Liver (tissue), 6 donors: ENCODE measurements at regions not wholly inside any gene's neighbourhood (a gene's known extent, or its start where the extent isn't known, plus 50 kb on each side); places are given as distances from the start of the nearest gene placed in this dataset.

Experiments
- DNase-seq: peaks from one replicate; pipeline ENCODE4 v3.0.0-alpha.2; 2017; ENCODE audit warnings: low spot score
- H3K27ac ChIP-seq, 2 donors: one replicate each; pipeline ENCODE4 v1.7.0; 2013; ENCODE audit warnings: inconsistent platforms in 2 of 2, low read length in 2 of 2, control low read depth in 1 of 2, low read depth in 1 of 2, mild to moderate bottlenecking in 1 of 2
- H3K27me3 ChIP-seq, 4 donors: one replicate each; pipeline versions ENCODE4 v1.6.1 to v1.7.0; 2013; ENCODE audit warnings: low read length in 3 of 4, inconsistent platforms in 1 of 4, mild to moderate bottlenecking in 1 of 4, moderate library complexity in 1 of 4; ENCODE audit not compliant: control insufficient read depth in 4 of 4, insufficient read depth in 4 of 4
- H3K36me3 ChIP-seq, 4 donors: one replicate each; pipeline versions ENCODE4 v1.6.1 to v1.7.0; 2013; ENCODE audit warnings: low read length in 3 of 4, mild to moderate bottlenecking in 3 of 4, low read depth in 1 of 4, moderate library complexity in 1 of 4; ENCODE audit not compliant: control insufficient read depth in 4 of 4, insufficient read depth in 3 of 4
- H3K4me1 ChIP-seq, 4 donors: one replicate each; pipeline versions ENCODE4 v1.6.1 to v1.7.0; 2013; ENCODE audit warnings: low read length in 3 of 4, mild to moderate bottlenecking in 3 of 4, moderate library complexity in 1 of 4; ENCODE audit not compliant: control insufficient read depth in 4 of 4, insufficient read depth in 4 of 4
- H3K4me3 ChIP-seq, 3 donors: one replicate each; pipeline versions ENCODE4 v1.6.1 to v1.7.0; 2013; ENCODE audit warnings: low read length in 3 of 3, control low read depth in 1 of 3, low read depth in 1 of 3, mild to moderate bottlenecking in 1 of 3
- H3K9ac ChIP-seq, 2 donors: one replicate each; pipeline ENCODE4 v1.7.0; 2013; ENCODE audit warnings: low read length in 2 of 2, mild to moderate bottlenecking in 2 of 2, moderate library complexity in 2 of 2, control low read depth in 1 of 2, low read depth in 1 of 2
- H3K9me3 ChIP-seq, 4 donors: one replicate each; pipeline versions ENCODE4 v1.6.1 to v1.7.0; 2013; ENCODE audit warnings: low read length in 3 of 4; ENCODE audit not compliant: control insufficient read depth in 4 of 4
- ATF3 ChIP-seq: IDR thresholded peaks from 2 replicates; pipeline ENCODE4 v1.6.1; 2016; ENCODE audit warnings: antibody characterized with exemption
- FOXA1 ChIP-seq: IDR thresholded peaks from 2 replicates; pipeline ENCODE4 v1.6.1; 2016; ENCODE audit warnings: antibody characterized with exemption
- GABPA ChIP-seq, 2 donors: IDR thresholded peaks in 1 of 2; conservative IDR thresholded peaks in 1 of 2; 2 replicates each; pipeline ENCODE4 v1.6.1; 2016; ENCODE audit warnings: antibody characterized with exemption in 2 of 2, mild to moderate bottlenecking in 1 of 2, moderate library complexity in 1 of 2
- HNF4A ChIP-seq, 2 donors: conservative IDR thresholded peaks; 2 replicates each; pipeline ENCODE4 v1.6.1; 2016; ENCODE audit warnings: antibody characterized with exemption in 2 of 2, mild to moderate bottlenecking in 2 of 2
- JUND ChIP-seq, 2 donors: IDR thresholded peaks; 2 replicates each; pipeline ENCODE4 v1.6.1; 2016; ENCODE audit warnings: antibody characterized with exemption in 2 of 2
- MAX ChIP-seq: IDR thresholded peaks from 2 replicates; pipeline ENCODE4 v1.6.1; 2016; ENCODE audit warnings: antibody characterized with exemption
- NR2F2 ChIP-seq: IDR thresholded peaks from 2 replicates; pipeline ENCODE4 v1.6.1; 2016; ENCODE audit warnings: antibody characterized with exemption
- RAD21 ChIP-seq, 2 donors: IDR thresholded peaks; 2 replicates each; pipeline ENCODE4 v1.6.1; 2016; ENCODE audit warnings: antibody characterized with exemption in 2 of 2, mild to moderate bottlenecking in 2 of 2
- REST ChIP-seq: IDR thresholded peaks from 2 replicates; pipeline ENCODE4 v1.6.1; 2016; ENCODE audit warnings: antibody characterized with exemption, mild to moderate bottlenecking
- RXRA ChIP-seq, 2 donors: IDR thresholded peaks; 2 replicates each; pipeline ENCODE4 v1.6.1; 2017 to 2018; ENCODE audit warnings: antibody characterized with exemption in 2 of 2, mild to moderate bottlenecking in 1 of 2
- SP1 ChIP-seq: IDR thresholded peaks from 2 replicates; pipeline ENCODE4 v1.6.1; 2018; ENCODE audit warnings: antibody characterized with exemption, mild to moderate bottlenecking
- YY1 ChIP-seq: IDR thresholded peaks from 2 replicates; pipeline ENCODE4 v1.6.1; 2016; ENCODE audit warnings: antibody characterized with exemption, mild to moderate bottlenecking
- ZBTB33 ChIP-seq: IDR thresholded peaks from 2 replicates; pipeline ENCODE4 v1.6.1; 2016; ENCODE audit warnings: antibody characterized with exemption
- donor health status: healthy.
- donor health status: healthy.
- donor health status: healthy.

GRCh38 chr2:21580391-21580790 is 456.6 kb downstream of the TDRD15 start (continued):
- TF ChIP-seq REST (no peak), RAD21 (IDR thresholded peaks at IDR 0.05) (no peak), SP1 (no peak)

- Histone ChIP-seq H3K9me3 (no peaks in the 10 kb centered on the region), H3K36me3 (no peaks in the 10 kb centered on the region), H3K4me3 (no peak overlapping the region), H3K4me1 (no peaks in the 10 kb centered on the region), H3K27ac (no peak overlapping the region), H3K9ac (no peak overlapping the region), H3K27me3 (no peaks in the 10 kb centered on the region)
- no peak for TF ChIP-seq GABPA (IDR thresholded peaks at IDR 0.05 in 1 of 2, conservative IDR thresholded peaks at IDR 0.05 in 1 of 2)
- TF ChIP-seq JUND (IDR thresholded peaks at IDR 0.05) = no peak
- TF ChIP-seq ZBTB33 = no peak
- no peak for TF ChIP-seq REST
- no peak for TF ChIP-seq RXRA (IDR thresholded peaks at IDR 0.05)
- no peak for TF ChIP-seq ATF3
- TF ChIP-seq RAD21 (IDR thresholded peaks at IDR 0.05) = no peak
- TF ChIP-seq HNF4A (conservative IDR thresholded peaks at IDR 0.05) = no peak
- no peak for TF ChIP-seq FOXA1
- no peak for TF ChIP-seq YY1
- TF ChIP-seq MAX = no peak
- TF ChIP-seq NR2F2 = no peak
- no peak for DNase-seq
Observed at GRCh38 chr2:21585881-21586280, 462.1 kb downstream of the TDRD15 start.
